Neural progenitor cell (in vitro differentiated cells): ENCODE measurements at regions not wholly inside any gene's neighbourhood (a gene's known extent, or its start where the extent isn't known, plus 50 kb on each side); places are given as distances from the start of the nearest gene placed in this dataset.
A peak's percentile ranks its signal among the peaks of the same experiment; 100 is the strongest.

ENCODE experiments used
- DNase-seq: peaks from one replicate; pipeline ENCODE4 v3.0.0-alpha.2; 2016; ENCODE audit warnings: low spot score
- H2AFZ ChIP-seq: fragments of 200-600 bp; sonication (generic); replicated peaks from 2 replicates; pipeline ENCODE4 v1.6.1; 2016; ENCODE audit warnings: antibody characterized with exemption
- H3F3A ChIP-seq: fragments of 200-600 bp; sonication (generic); 2 replicates; pipeline ENCODE4 v1.6.1; 2016; ENCODE audit warnings: antibody characterized with exemption, low read depth
- H3K27ac ChIP-seq: fragments of 200-600 bp; sonication (generic); 2 replicates; pipeline ENCODE4 v1.5.1; 2016; ENCODE audit warnings: mild to moderate bottlenecking
- H3K27me3 ChIP-seq: fragments of 200-600 bp; sonication (generic); 2 replicates; pipeline ENCODE4 v1.6.1; 2016; ENCODE audit warnings: mild to moderate bottlenecking, moderate library complexity
- H3K36me3 ChIP-seq: fragments of 200-600 bp; sonication (generic); 2 replicates; pipeline ENCODE4 v1.5.1; 2016
- H3K4me1 ChIP-seq: fragments of 200-600 bp; sonication (generic); 2 replicates; pipeline ENCODE4 v1.6.1; 2016; ENCODE audit warnings: mixed run types
- H3K4me2 ChIP-seq: fragments of 200-600 bp; sonication (generic); 2 replicates; pipeline ENCODE4 v1.6.1; 2016
- H3K4me3 ChIP-seq: fragments of 200-600 bp; sonication (generic); 2 replicates; pipeline ENCODE4 v1.5.1; 2016
- H3K79me2 ChIP-seq: fragments of 200-600 bp; sonication (generic); 2 replicates; pipeline ENCODE4 v1.6.1; 2016; ENCODE audit warnings: low read depth
- H3K9ac ChIP-seq: fragments of 200-600 bp; sonication (generic); 2 replicates; pipeline ENCODE4 v1.6.1; 2016
- H3K9me3 ChIP-seq: fragments of 200-600 bp; sonication (generic); 2 replicates; pipeline ENCODE4 v1.5.1; 2016; ENCODE audit warnings: low read depth
- H4K20me1 ChIP-seq: fragments of 200-600 bp; sonication (generic); 2 replicates; pipeline ENCODE4 v1.6.1; 2016; ENCODE audit warnings: low read depth
- H3K27ac Mint-ChIP-seq: 3 replicates; pipeline ENCODE4 v1.8.0; 2021; ENCODE audit warnings: mixed read lengths
- H3K27me3 Mint-ChIP-seq: 2 replicates; pipeline ENCODE4 v1.8.0; 2022; ENCODE audit warnings: low read depth, mild to moderate bottlenecking, inconsistent platforms, moderate library complexity, mixed read lengths; ENCODE audit not compliant: insufficient read depth
- H3K36me3 Mint-ChIP-seq: 3 replicates; pipeline ENCODE4 v1.8.0; 2021; ENCODE audit warnings: mixed read lengths
- H3K4me1 Mint-ChIP-seq: 3 replicates; pipeline ENCODE4 v1.8.0; 2021; ENCODE audit warnings: mixed read lengths
- H3K4me3 Mint-ChIP-seq: 3 replicates; pipeline ENCODE4 v1.8.0; 2021; ENCODE audit warnings: mild to moderate bottlenecking, moderate library complexity, mixed read lengths
- H3K9me3 Mint-ChIP-seq: 3 replicates; pipeline ENCODE4 v1.8.0; 2020; ENCODE audit warnings: mixed read lengths
- EZH2 ChIP-seq: fragments of 200-600 bp; sonication (generic); IDR thresholded peaks from 2 replicates; pipeline ENCODE4 v1.6.1; 2017; ENCODE audit warnings: antibody characterized with exemption, mild to moderate bottlenecking, moderate library complexity
- EZH2phosphoT487 ChIP-seq: fragments of 200-600 bp; sonication (generic); IDR thresholded peaks from 2 replicates; pipeline ENCODE4 v1.6.1; 2017; ENCODE audit warnings: antibody characterized with exemption
- TF ChIP-seq, protein P1 (sequence below): fragments of 200-600 bp; sonication (generic); IDR thresholded peaks from 2 replicates; pipeline ENCODE4 v1.5.1; 2017; ENCODE audit warnings: antibody characterized with exemption, mild to moderate bottlenecking

- Mint-ChIP-seq H3K27me3 (no peaks in the 10 kb centered on the region), H3K4me1 (no peaks in the 10 kb centered on the region), H3K36me3 (no peaks in the 10 kb centered on the region), H3K9me3 (no peaks in the 10 kb centered on the region), H3K27ac (no peak overlapping the region), H3K4me3 (no peak overlapping the region)
- Histone ChIP-seq H3K79me2 (no peaks in the 10 kb centered on the region), H3K9me3 (no peaks in the 10 kb centered on the region), H3K4me3 (no peak overlapping the region), H3K36me3 (no peaks in the 10 kb centered on the region), H3K27me3 (no peaks in the 10 kb centered on the region), H2AFZ (no peak overlapping the region), H3K9ac (no peak overlapping the region), H4K20me1 (no peaks in the 10 kb centered on the region), H3K4me2 (no peak overlapping the region), H3F3A (no peaks in the 10 kb centered on the region), H3K4me1 (no peaks in the 10 kb centered on the region), H3K27ac (no peak overlapping the region)
- TF ChIP-seq, protein P1, sequence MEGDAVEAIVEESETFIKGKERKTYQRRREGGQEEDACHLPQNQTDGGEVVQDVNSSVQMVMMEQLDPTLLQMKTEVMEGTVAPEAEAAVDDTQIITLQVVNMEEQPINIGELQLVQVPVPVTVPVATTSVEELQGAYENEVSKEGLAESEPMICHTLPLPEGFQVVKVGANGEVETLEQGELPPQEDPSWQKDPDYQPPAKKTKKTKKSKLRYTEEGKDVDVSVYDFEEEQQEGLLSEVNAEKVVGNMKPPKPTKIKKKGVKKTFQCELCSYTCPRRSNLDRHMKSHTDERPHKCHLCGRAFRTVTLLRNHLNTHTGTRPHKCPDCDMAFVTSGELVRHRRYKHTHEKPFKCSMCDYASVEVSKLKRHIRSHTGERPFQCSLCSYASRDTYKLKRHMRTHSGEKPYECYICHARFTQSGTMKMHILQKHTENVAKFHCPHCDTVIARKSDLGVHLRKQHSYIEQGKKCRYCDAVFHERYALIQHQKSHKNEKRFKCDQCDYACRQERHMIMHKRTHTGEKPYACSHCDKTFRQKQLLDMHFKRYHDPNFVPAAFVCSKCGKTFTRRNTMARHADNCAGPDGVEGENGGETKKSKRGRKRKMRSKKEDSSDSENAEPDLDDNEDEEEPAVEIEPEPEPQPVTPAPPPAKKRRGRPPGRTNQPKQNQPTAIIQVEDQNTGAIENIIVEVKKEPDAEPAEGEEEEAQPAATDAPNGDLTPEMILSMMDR = no peak
- TF ChIP-seq EZH2phosphoT487 (no peak), EZH2 (no peak)
- no peak for DNase-seq
These were observed 91.0 kb upstream of the LY86 start for GRCh38 chr6:6497541-6497940.

DNA sequence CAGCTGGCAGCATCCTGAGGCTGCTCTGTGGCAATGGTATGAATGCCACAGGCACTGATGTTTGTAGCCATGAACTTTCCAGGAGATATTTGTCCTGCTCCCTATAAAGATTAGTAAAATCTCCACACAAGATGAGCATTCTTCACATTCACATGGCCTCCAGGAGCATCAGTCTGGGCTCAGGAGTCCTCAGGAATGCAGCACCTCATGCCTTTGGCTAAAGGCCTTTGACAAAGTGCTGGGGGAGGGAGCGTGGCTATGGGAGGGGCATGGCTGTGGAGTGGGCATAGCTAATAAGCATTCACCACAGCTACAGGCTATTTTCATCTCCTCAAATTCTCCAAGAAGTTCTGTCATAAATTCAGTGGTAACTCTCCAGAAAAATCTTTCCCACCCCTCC, 90.5 kb upstream of the LY86 start:
- H3K27ac Mint-ChIP-seq = no peak overlapping the region
- H3K27me3 Mint-ChIP-seq = no peaks in the 10 kb centered on the region
- peak; percentile 8 for DNase-seq
- H4K20me1 ChIP-seq = no peaks in the 10 kb centered on the region
- no peak overlapping the region for H2AFZ ChIP-seq
- H3K4me1 Mint-ChIP-seq = no peaks in the 10 kb centered on the region
- H3K27me3 ChIP-seq = no peaks in the 10 kb centered on the region
- no peak for TF ChIP-seq EZH2
- TF ChIP-seq, protein P1 = no peak
- no peak for TF ChIP-seq EZH2phosphoT487
- no peak overlapping the region for H3K4me3 ChIP-seq
- H3K9me3 Mint-ChIP-seq = no peaks in the 10 kb centered on the region
- no peak overlapping the region for H3K9ac ChIP-seq
- no peaks in the 10 kb centered on the region for H3K36me3 ChIP-seq
- H3K4me3 Mint-ChIP-seq = no peak overlapping the region
- no peaks in the 10 kb centered on the region for H3K9me3 ChIP-seq
- no peak overlapping the region for H3K4me2 ChIP-seq
- H3K36me3 Mint-ChIP-seq = no peaks in the 10 kb centered on the region
- H3K27ac ChIP-seq = no peak overlapping the region
- H3F3A ChIP-seq = no peaks in the 10 kb centered on the region
- no peaks in the 10 kb centered on the region for H3K4me1 ChIP-seq
- H3K79me2 ChIP-seq = no peaks in the 10 kb centered on the region

GRCh38 chr6:6503191-6503590, 85.3 kb upstream of the LY86 start:
- Histone ChIP-seq H3K4me3 (no peak overlapping the region), H3K9me3 (no peaks in the 10 kb centered on the region), H3K36me3 (no peaks in the 10 kb centered on the region), H3K9ac (no peak overlapping the region), H3K4me1 (no peaks in the 10 kb centered on the region), H3K27ac (no peak overlapping the region), H3K79me2 (no peaks in the 10 kb centered on the region), H2AFZ (no peak overlapping the region), H3K4me2 (no peak overlapping the region), H3F3A (no peaks in the 10 kb centered on the region), H4K20me1 (no peaks in the 10 kb centered on the region), H3K27me3 (no peaks in the 10 kb centered on the region)
- no peak for DNase-seq
- H3K27me3 Mint-ChIP-seq = peaks cover 3% of the 10 kb centered on the region
- no peak overlapping the region for H3K4me3 Mint-ChIP-seq
- no peaks in the 10 kb centered on the region for H3K4me1 Mint-ChIP-seq
- TF ChIP-seq EZH2 (no peak), EZH2phosphoT487 (no peak)
- TF ChIP-seq, protein P1 = no peak
- no peak overlapping the region for H3K27ac Mint-ChIP-seq
- H3K36me3 Mint-ChIP-seq = no peaks in the 10 kb centered on the region
- peaks cover 2% of the 10 kb centered on the region for H3K9me3 Mint-ChIP-seq
